GM12864 (cell line): ENCODE measurements at regions not wholly inside any gene's neighbourhood (a gene's known extent, or its start where the extent isn't known, plus 50 kb on each side); places are given as distances from the start of the nearest gene placed in this dataset.

Experiments
- DNase-seq: peaks from one replicate; pipeline ENCODE4 v3.0.0-alpha.2; 2011; ENCODE audit warnings: low read depth
- H3K4me3 ChIP-seq: 2 replicates; pipeline ENCODE4 v1.5.1; 2011; ENCODE audit warnings: mild to moderate bottlenecking, low read depth, low read length, control low read depth
- CTCF ChIP-seq: IDR thresholded peaks from 2 replicates; pipeline ENCODE4 v1.5.1; 2011; ENCODE audit warnings: low read depth, mild to moderate bottlenecking, moderate library complexity, low read length, control low read depth, inconsistent platforms; ENCODE audit errors: missing control alignments

- H3K4me3 ChIP-seq, result no peak overlapping the region
- DNase-seq, result no peak
- TF ChIP-seq CTCF, result no peak
Measured at GRCh38 chr15:96914081-96914480, 583.6 kb downstream of the NR2F2 start.

GRCh38 chr15:96916750-96917149 is 586.2 kb downstream of the NR2F2 start:
- TF ChIP-seq CTCF, result no peak
- no peak for DNase-seq
- H3K4me3 ChIP-seq, result no peak overlapping the region

- no peak for DNase-seq
- no peak overlapping the region for H3K4me3 ChIP-seq
- no peak for TF ChIP-seq CTCF
Measured at GRCh38 chr15:96924570-96924969, 594.1 kb downstream of the NR2F2 start.

GRCh38 chr15:96947296-96948229 is 617.1 kb downstream of the NR2F2 start:
- H3K4me3 ChIP-seq, result no peak overlapping the region
- no peak for TF ChIP-seq CTCF
- no peak for DNase-seq

- no peak overlapping the region for H3K4me3 ChIP-seq
- DNase-seq, result no peak
- no peak for TF ChIP-seq CTCF
Measured at GRCh38 chr15:96948981-96949380, 618.5 kb downstream of the NR2F2 start.

- no peak for TF ChIP-seq CTCF
- no peak overlapping the region for H3K4me3 ChIP-seq
- no peak for DNase-seq
Measured at GRCh38 chr15:96958721-96959120, 628.2 kb downstream of the NR2F2 start.

GRCh38 chr15:96959501-96959900 is 629.0 kb downstream of the NR2F2 start:
- DNase-seq, result no peak
- no peak for TF ChIP-seq CTCF
- no peak overlapping the region for H3K4me3 ChIP-seq
